NCI-H1436 treated with DMSO at 0.1 percent for 48 hours (cell line): ENCODE measurements at regions not wholly inside any gene's neighbourhood (a gene's known extent, or its start where the extent isn't known, plus 50 kb on each side); places are given as distances from the start of the nearest gene placed in this dataset.
A peak's percentile ranks its signal among the peaks of the same experiment; 100 is the strongest.
"Not testable (repeated sequence)": the region's sequence is repeated elsewhere in the genome, so short reads cannot be mapped to it uniquely, and the experiment has no call there.

ENCODE experiments used
- DNase-seq: peaks from one replicate; lab custom pipeline; 2025; lab: John Stamatoyannopoulos, UW

GRCh38 chr5:152527358-152528052, 122.4 kb upstream of the NMUR2 start:
- no peak for DNase-seq

GRCh38 chr5:152529440-152529839, 124.4 kb upstream of the NMUR2 start:
- DNase-seq, result no peak

GRCh38 chr5:152532714-152533113, 127.6 kb upstream of the NMUR2 start:
- DNase-seq, result peak; percentile 31

- no peak for DNase-seq
These were observed 129.6 kb upstream of the NMUR2 start for GRCh38 chr5:152534641-152535040.

GRCh38 chr5:152542741-152543140, 137.7 kb upstream of the NMUR2 start:
- DNase-seq, result no peak

GRCh38 chr5:152546493-152546892, 141.4 kb upstream of the NMUR2 start:
- no peak for DNase-seq

GRCh38 chr5:152547202-152547601, 142.1 kb upstream of the NMUR2 start:
- DNase-seq, result no peak

GRCh38 chr5:152549709-152550108, 144.6 kb upstream of the NMUR2 start:
- DNase-seq, result no peak

GRCh38 chr5:152551061-152551460, 146.0 kb upstream of the NMUR2 start:
- no peak for DNase-seq

GRCh38 chr5:152556784-152557183, 151.7 kb upstream of the NMUR2 start:
- peak; percentile 24 for DNase-seq

- peak; percentile 7 for DNase-seq
These were observed 155.5 kb upstream of the NMUR2 start for GRCh38 chr5:152560512-152561137.

- DNase-seq, result no peak
These were observed 162.9 kb upstream of the NMUR2 start for GRCh38 chr5:152568016-152568415.

- DNase-seq, result no peak
These were observed 167.7 kb upstream of the NMUR2 start for GRCh38 chr5:152572812-152573211.

- no peak for DNase-seq
These were observed 179.0 kb upstream of the NMUR2 start for GRCh38 chr5:152584103-152584502.

- no peak for DNase-seq
These were observed 187.3 kb upstream of the NMUR2 start for GRCh38 chr5:152592416-152592815.

GRCh38 chr5:152593388-152593787, 188.3 kb upstream of the NMUR2 start:
- DNase-seq, result no peak

- DNase-seq, result peak; percentile 35
These were observed 190.3 kb upstream of the NMUR2 start for GRCh38 chr5:152595405-152595804.

GRCh38 chr5:152599096-152599495, 194.0 kb upstream of the NMUR2 start:
- DNase-seq, result no peak

- no peak for DNase-seq
These were observed 197.0 kb upstream of the NMUR2 start for GRCh38 chr5:152601806-152602732.

- not testable (repeated sequence) for DNase-seq
These were observed 201.0 kb upstream of the NMUR2 start for GRCh38 chr5:152606050-152606449.

- no peak for DNase-seq
These were observed 201.8 kb upstream of the NMUR2 start for GRCh38 chr5:152606776-152607364.

- DNase-seq, result no peak
These were observed 202.5 kb upstream of the NMUR2 start for GRCh38 chr5:152607401-152608160.
